PC-3 (cell line): ENCODE measurements at regions not wholly inside any gene's neighbourhood (a gene's known extent, or its start where the extent isn't known, plus 50 kb on each side); places are given as distances from the start of the nearest gene placed in this dataset.

ENCODE experiments used
- ATAC-seq: fragments of 200-7000 bp; cut with Tn5 transposase; 2 replicates; pipeline ENCODE4 v1.9.1; 2020; ENCODE audit warnings: mild to moderate bottlenecking, moderate library complexity
- BruUV-seq: library from RNA; stranded (reverse); fragments of 400-500 nt; replicated peaks from 2 replicates; lab custom pipeline; 2021; lab: Mats Ljungman, UMichigan
- CTCF ChIA-PET: fragments of 300-600 bp; sonication (Branson Sonifier 250); formaldehyde crosslinking; loops from one replicate; lab custom pipeline; 2022; ENCODE audit warnings: antibody characterized with exemption; lab: Charles Lee
- POLR2A ChIA-PET: fragments of 300-600 bp; sonication (Branson Sonifier 250); formaldehyde crosslinking; loops from one replicate; lab custom pipeline; 2022; ENCODE audit warnings: antibody characterized with exemption; ENCODE audit not compliant: unreplicated experiment; lab: Charles Lee
- DNase-seq: peaks from one replicate; pipeline ENCODE4 v3.0.0-alpha.2; 2015
- H2AFZ ChIP-seq: fragments of 300-600 bp; sonication (generic); 2 replicates; pipeline ENCODE4 v1.6.0; 2016; ENCODE audit warnings: antibody characterized with exemption, low read length
- H3F3A ChIP-seq: fragments of 300-600 bp; sonication (generic); one replicate; pipeline ENCODE4 v1.6.0; 2017; ENCODE audit warnings: antibody characterized with exemption, low read length, control low read depth, mild to moderate bottlenecking; ENCODE audit not compliant: unreplicated experiment
- H3K27ac ChIP-seq: fragments of 300-600 bp; sonication (generic); 2 replicates; pipeline ENCODE4 v1.5.1; 2016; ENCODE audit warnings: mild to moderate bottlenecking, low read length
- H3K27me3 ChIP-seq: fragments of 300-600 bp; sonication (generic); 2 replicates; pipeline ENCODE4 v1.6.1; 2016; ENCODE audit warnings: low read length, mixed read lengths
- H3K36me3 ChIP-seq: fragments of 300-600 bp; sonication (generic); 2 replicates; pipeline ENCODE4 v1.6.1; 2016; ENCODE audit warnings: low read depth, mixed run types, low read length, mixed read lengths
- H3K4me1 ChIP-seq: fragments of 300-600 bp; sonication (generic); 2 replicates; pipeline ENCODE4 v1.5.1; 2016; ENCODE audit warnings: low read length; ENCODE audit not compliant: insufficient read depth
- H3K4me2 ChIP-seq: fragments of 300-600 bp; sonication (generic); 2 replicates; pipeline ENCODE4 v1.6.0; 2016; ENCODE audit warnings: low read length
- H3K4me3 ChIP-seq: fragments of 300-600 bp; sonication (generic); 2 replicates; pipeline ENCODE4 v1.5.1; 2016; ENCODE audit warnings: mild to moderate bottlenecking, low read length, mixed read lengths
- H3K79me2 ChIP-seq: fragments of 300-600 bp; sonication (generic); 2 replicates; pipeline ENCODE4 v1.6.1; 2017; ENCODE audit warnings: low read length, mixed read lengths
- H3K9ac ChIP-seq: fragments of 300-600 bp; sonication (generic); 2 replicates; pipeline ENCODE4 v1.6.0; 2016; ENCODE audit warnings: mild to moderate bottlenecking, low read length
- H3K9me2 ChIP-seq: fragments of 300-600 bp; sonication (generic); replicated peaks from 2 replicates; pipeline ENCODE4 v1.6.1; 2016; ENCODE audit warnings: mixed run types, low read length, mixed read lengths
- H3K9me3 ChIP-seq: fragments of 300-600 bp; sonication (generic); 2 replicates; pipeline ENCODE4 v1.6.1; 2016; ENCODE audit warnings: low read length, mixed read lengths
- H4K20me1 ChIP-seq: fragments of 300-600 bp; sonication (generic); 2 replicates; pipeline ENCODE4 v1.6.1; 2016; ENCODE audit warnings: low read length, mixed read lengths
- CTCF ChIP-seq: fragments of 300-600 bp; sonication (generic); conservative IDR thresholded peaks from 2 replicates; pipeline ENCODE4 v1.5.1; 2017; ENCODE audit warnings: antibody characterized with exemption, low read depth, mild to moderate bottlenecking, low read length
- EZH2 ChIP-seq: fragments of 300-600 bp; sonication (generic); IDR thresholded peaks from one replicate; pipeline ENCODE4 v1.6.1; 2017; ENCODE audit warnings: antibody characterized with exemption, mild to moderate bottlenecking, low read length; ENCODE audit not compliant: unreplicated experiment
- EZH2phosphoT487 ChIP-seq: fragments of 300-600 bp; sonication (generic); IDR thresholded peaks from 2 replicates; pipeline ENCODE4 v1.6.1; 2018; ENCODE audit warnings: mild to moderate bottlenecking, antibody characterized with exemption, low read length, borderline replicate concordance
- intact Hi-C: fragments of 100-400 bp; cut with micrococcal nuclease; formaldehyde crosslinking; loops from 2 replicates; pipeline ENCODE4 v1.9.0; 2023

DNA sequence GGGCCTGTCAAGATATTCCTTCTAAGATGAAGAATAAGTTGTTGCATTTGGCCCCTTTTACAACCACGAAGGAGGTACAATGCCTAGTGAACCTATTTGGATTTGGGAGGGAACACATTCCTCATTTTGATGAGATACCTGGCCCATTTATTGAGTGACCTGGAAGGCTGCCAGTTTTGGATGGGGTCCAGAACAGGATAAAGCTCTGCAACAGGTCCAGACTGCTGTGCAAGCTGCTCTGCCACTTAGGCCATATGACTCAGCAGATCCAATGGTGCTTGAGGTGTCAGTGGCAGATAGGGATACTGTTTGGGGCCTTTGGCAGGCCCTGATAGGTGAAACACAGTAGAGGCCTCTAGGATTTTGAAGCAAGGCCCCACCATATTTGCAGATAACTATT, 704.6 kb downstream of the CCSER2 start:
- H3K4me1 ChIP-seq = no peaks in the 10 kb centered on the region
- H3K27ac ChIP-seq = no peak overlapping the region
- H3K4me3 ChIP-seq = no peak overlapping the region
- H3F3A ChIP-seq = no peaks in the 10 kb centered on the region
- no peaks in the 10 kb centered on the region for H4K20me1 ChIP-seq
- no peaks in the 10 kb centered on the region for H3K27me3 ChIP-seq
- no peaks in the 10 kb centered on the region for H3K9me3 ChIP-seq
- no peak overlapping the region for H3K4me2 ChIP-seq
- ChIA-PET POLR2A (no interaction called here), CTCF (no interaction called here)
- no peak for DNase-seq
- no peak overlapping the region for H2AFZ ChIP-seq
- TF ChIP-seq EZH2phosphoT487 (no peak), CTCF (no peak), EZH2 (no peak)
- no peaks in the 10 kb centered on the region for H3K9me2 ChIP-seq
- ATAC-seq = no peak
- intact Hi-C loops = no loop called here
- H3K36me3 ChIP-seq = no peaks in the 10 kb centered on the region
- H3K79me2 ChIP-seq = no peaks in the 10 kb centered on the region
- no peak overlapping the region for H3K9ac ChIP-seq
- BruUV-seq = no TSS peak

- no TSS peak for BruUV-seq
These were observed 708.3 kb downstream of the CCSER2 start for GRCh38 chr10:85036661-85037060.

GRCh38 chr10:85039311-85039710, 710.9 kb downstream of the CCSER2 start:
- POLR2A ChIA-PET = no interaction called here
- no peak overlapping the region for H2AFZ ChIP-seq
- no peaks in the 10 kb centered on the region for H3K36me3 ChIP-seq
- H3K27ac ChIP-seq = no peak overlapping the region
- H3K4me1 ChIP-seq = no peaks in the 10 kb centered on the region
- H3K79me2 ChIP-seq = no peaks in the 10 kb centered on the region
- H3F3A ChIP-seq = no peaks in the 10 kb centered on the region
- no peaks in the 10 kb centered on the region for H4K20me1 ChIP-seq
- no peaks in the 10 kb centered on the region for H3K9me3 ChIP-seq
- no peak overlapping the region for H3K4me2 ChIP-seq
- no peaks in the 10 kb centered on the region for H3K27me3 ChIP-seq
- no peak overlapping the region for H3K9ac ChIP-seq
- no peak overlapping the region for H3K4me3 ChIP-seq
- CTCF ChIA-PET = no interaction called here
- no peaks in the 10 kb centered on the region for H3K9me2 ChIP-seq
- intact Hi-C loops = no loop called here
- no peak for ATAC-seq
- TF ChIP-seq CTCF (no peak), EZH2phosphoT487 (no peak), EZH2 (no peak)
- no TSS peak for BruUV-seq
- no peak for DNase-seq

More at GRCh38 chr10:85036661-85037060, 708.3 kb downstream of the CCSER2 start:
- no peaks in the 10 kb centered on the region for H3K36me3 ChIP-seq
- TF ChIP-seq EZH2 = no peak
- no peak for TF ChIP-seq CTCF
- TF ChIP-seq EZH2phosphoT487 = no peak
- H3K4me1 ChIP-seq = no peaks in the 10 kb centered on the region
- intact Hi-C loops = no loop called here
- H3K9me3 ChIP-seq = no peaks in the 10 kb centered on the region
- H3K9me2 ChIP-seq = no peaks in the 10 kb centered on the region
- ATAC-seq (no peak), DNase-seq (no peak)
- H3K27me3 ChIP-seq = no peaks in the 10 kb centered on the region
- no peak overlapping the region for H2AFZ ChIP-seq
- H4K20me1 ChIP-seq = no peaks in the 10 kb centered on the region
- no peaks in the 10 kb centered on the region for H3K79me2 ChIP-seq
- H3F3A ChIP-seq = no peaks in the 10 kb centered on the region
- ChIA-PET CTCF (no interaction called here), POLR2A (no interaction called here)
- H3K27ac ChIP-seq = no peak overlapping the region
- H3K4me3 ChIP-seq = no peak overlapping the region
- no peak overlapping the region for H3K9ac ChIP-seq
- no peak overlapping the region for H3K4me2 ChIP-seq
